ENCODE measurements at regions not wholly inside any gene's neighbourhood (a gene's known extent, or its start where the extent isn't known, plus 50 kb on each side); places are given as distances from the start of the nearest gene placed in this dataset.

DNA sequence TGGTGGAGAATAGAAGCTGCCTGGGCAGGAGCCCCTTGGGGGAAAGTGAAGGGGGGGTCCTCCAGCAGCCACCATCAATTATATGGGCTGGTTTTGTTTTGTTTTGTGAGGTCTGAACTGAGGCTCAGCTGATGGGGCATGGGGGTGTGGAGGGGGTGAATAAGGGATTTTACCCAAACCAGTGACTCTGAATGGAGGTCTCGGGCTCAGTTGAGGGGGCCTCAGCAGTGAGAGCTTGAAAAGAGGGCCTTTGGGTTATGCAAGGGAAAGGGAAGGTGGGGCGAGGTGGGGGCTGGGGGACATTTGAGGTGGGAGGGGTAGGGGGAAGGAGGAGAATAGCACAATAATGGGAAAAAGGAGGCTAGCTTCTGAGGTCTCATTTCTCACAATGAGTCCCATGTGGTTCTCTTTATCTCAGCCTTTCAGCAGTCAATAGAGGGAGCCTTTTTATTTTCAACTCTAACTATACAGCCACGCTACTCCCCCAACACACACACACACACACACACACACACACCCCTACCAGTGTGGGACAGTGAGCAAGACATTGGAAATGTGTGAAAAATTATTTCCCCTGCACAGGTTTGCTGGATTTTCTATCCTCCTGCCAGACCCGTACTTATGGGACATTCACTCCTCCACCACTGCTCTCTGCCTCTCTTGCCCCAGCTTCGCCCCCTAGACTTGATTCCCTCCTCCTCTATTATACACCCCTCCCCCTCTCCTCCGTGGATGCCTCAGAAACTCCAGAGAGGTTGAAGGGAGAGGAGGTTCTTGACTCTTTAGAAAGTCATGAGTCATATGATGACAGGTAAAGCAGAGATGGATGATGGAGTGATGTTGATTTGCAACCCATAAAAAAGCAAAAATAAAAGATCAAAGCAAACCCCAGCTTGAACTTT is 96.0 kb downstream of the GTPBP8 start:
- no peaks in the 10 kb centered on the region for H3K27me3 ChIP-seq (replicated peaks; ENCODE audit: control insufficient read depth, insufficient read depth, low read length)
- DNase-seq (ENCODE audit: extremely low read depth, insufficient read length), result no peak
- no peak overlapping the region for H3K4me3 ChIP-seq (replicated peaks; ENCODE audit: low read depth, low read length)

DNA sequence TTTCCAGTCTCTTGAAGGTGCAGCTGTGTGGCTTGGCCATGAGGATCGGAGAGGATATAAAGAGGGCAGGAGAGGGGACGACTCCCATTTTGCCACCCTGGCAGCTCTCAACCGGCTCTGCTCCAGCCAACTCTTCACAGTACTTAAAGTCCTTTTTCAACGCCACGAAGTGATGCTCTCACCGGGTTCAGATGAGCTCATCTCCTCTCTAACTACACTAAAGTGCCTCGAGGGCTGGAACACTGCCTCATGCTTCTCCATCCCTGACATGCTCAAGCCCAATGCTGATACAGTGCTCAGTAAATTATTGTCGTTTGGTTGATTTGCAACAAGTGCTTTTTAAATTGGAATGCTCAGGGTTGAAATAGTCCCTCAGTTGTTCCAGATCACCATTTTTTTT is 97.8 kb downstream of the GTPBP8 start:
- TF ChIP-seq, protein P1, sequence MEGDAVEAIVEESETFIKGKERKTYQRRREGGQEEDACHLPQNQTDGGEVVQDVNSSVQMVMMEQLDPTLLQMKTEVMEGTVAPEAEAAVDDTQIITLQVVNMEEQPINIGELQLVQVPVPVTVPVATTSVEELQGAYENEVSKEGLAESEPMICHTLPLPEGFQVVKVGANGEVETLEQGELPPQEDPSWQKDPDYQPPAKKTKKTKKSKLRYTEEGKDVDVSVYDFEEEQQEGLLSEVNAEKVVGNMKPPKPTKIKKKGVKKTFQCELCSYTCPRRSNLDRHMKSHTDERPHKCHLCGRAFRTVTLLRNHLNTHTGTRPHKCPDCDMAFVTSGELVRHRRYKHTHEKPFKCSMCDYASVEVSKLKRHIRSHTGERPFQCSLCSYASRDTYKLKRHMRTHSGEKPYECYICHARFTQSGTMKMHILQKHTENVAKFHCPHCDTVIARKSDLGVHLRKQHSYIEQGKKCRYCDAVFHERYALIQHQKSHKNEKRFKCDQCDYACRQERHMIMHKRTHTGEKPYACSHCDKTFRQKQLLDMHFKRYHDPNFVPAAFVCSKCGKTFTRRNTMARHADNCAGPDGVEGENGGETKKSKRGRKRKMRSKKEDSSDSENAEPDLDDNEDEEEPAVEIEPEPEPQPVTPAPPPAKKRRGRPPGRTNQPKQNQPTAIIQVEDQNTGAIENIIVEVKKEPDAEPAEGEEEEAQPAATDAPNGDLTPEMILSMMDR (IDR thresholded peaks at IDR 0.05; ENCODE audit: insufficient read depth, low read length, poor library complexity, severe bottlenecking), result no peak
- no peaks in the 10 kb centered on the region for H3K36me3 ChIP-seq (ENCODE audit: control insufficient read depth, insufficient read depth, low read length)
- no peak for DNase-seq (ENCODE audit: extremely low read depth, insufficient read length)
- no peaks in the 10 kb centered on the region for H3K27me3 ChIP-seq (replicated peaks; ENCODE audit: control insufficient read depth, insufficient read depth, low read length)
- H3K4me3 ChIP-seq (replicated peaks; ENCODE audit: low read depth, low read length), result no peak overlapping the region

More for the DNA sequence above, 96.0 kb downstream of the GTPBP8 start:
- H3K36me3 ChIP-seq (ENCODE audit: control insufficient read depth, insufficient read depth, low read length), result no peaks in the 10 kb centered on the region
- TF ChIP-seq, protein P1 (IDR thresholded peaks at IDR 0.05; ENCODE audit: insufficient read depth, low read length, poor library complexity, severe bottlenecking), result peak; percentile 12

DNA sequence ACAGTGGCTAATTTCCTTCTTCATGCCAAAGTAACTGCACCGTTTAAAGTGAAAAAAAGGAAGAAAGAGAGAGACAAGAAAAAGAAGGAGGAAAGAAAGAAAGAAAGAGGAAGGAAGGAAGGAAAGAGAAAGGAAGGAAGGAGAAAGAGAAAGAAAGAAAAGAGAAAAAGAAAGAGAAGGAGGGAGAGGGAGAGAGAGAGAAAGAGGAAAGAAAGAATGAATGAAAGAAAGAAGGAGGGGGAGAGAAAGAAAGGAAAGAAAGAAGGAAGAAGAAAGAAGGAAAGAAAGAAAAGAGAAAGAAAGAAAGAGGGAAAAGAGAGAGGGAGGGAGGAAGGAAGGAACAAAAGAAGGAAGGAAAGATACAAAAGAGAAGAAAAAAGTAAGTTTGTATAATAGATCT is 100.6 kb downstream of the GTPBP8 start:
- H3K36me3 ChIP-seq (ENCODE audit: control insufficient read depth, insufficient read depth, low read length), result no peaks in the 10 kb centered on the region
- DNase-seq (ENCODE audit: extremely low read depth, insufficient read length), result no peak
- TF ChIP-seq, protein P1 (IDR thresholded peaks at IDR 0.05; ENCODE audit: insufficient read depth, low read length, poor library complexity, severe bottlenecking), result no peak
- no peaks in the 10 kb centered on the region for H3K27me3 ChIP-seq (replicated peaks; ENCODE audit: control insufficient read depth, insufficient read depth, low read length)
- H3K4me3 ChIP-seq (replicated peaks; ENCODE audit: low read depth, low read length), result no peak overlapping the region

DNA sequence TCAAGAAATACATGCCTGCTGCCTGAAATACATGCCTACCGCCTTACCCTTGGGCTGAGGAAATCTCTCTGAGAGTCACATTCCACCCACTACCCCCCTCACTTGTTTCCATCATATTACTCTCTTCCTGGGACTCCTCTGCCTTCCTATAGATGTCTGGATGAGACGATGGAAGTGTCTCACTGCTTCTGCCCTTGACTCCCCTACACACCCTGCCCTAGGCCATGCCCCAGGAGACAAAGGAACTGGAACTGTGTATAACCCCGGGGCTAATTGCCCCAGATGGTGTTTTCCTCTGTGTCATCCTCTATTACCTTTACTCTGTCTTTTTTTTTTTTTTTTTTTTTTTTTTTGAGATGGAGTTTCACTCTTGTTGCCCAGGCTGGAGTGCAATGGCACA is 102.0 kb downstream of the GTPBP8 start:
- Histone ChIP-seq H3K4me3 (replicated peaks; ENCODE audit: low read depth, low read length) (no peak overlapping the region), H3K36me3 (ENCODE audit: control insufficient read depth, insufficient read depth, low read length) (no peaks in the 10 kb centered on the region), H3K27me3 (replicated peaks; ENCODE audit: control insufficient read depth, insufficient read depth, low read length) (no peaks in the 10 kb centered on the region)
- TF ChIP-seq, protein P1 (IDR thresholded peaks at IDR 0.05; ENCODE audit: insufficient read depth, low read length, poor library complexity, severe bottlenecking), result no peak
- no peak for DNase-seq (ENCODE audit: extremely low read depth, insufficient read length)

DNA sequence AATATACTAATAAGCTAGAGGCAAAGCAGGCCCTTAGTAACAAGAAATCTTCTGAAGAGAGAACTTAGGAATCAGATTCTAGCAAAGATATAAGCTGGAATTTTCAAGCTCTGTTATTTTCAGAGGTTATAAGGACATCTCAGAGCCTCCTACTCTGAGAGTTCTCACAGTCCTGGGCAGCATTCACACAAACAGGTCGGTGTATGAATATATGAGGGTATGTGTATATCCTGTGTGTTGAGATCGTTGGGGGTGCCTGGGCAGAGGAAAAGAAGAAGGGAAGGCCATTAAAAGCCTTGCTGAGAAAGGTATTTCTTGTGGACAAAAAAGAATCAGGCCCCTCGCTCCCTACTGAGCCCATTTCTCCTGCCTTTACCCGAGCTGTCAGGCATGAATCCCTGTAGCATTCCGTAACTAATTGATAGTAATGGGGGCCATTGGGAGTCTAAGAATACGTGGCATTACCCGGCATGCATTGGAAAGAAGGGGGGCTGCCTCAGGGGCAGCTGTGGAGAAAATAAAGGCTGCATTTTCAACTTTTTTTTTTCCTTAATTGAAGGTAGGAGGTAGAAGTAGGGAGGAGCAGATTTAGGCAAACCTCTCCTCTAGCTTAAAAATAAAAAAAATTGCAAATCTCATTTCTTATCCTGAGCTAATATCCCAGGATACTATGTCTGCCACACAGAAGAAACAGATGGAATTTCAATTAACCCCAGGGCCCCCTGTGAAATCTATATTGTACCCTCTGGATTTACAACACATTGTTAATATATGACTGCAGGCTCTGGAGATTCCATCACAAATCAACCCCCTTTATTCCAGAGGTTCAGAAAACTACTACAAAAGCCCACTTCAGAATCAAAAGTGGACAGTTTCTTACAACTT is 103.8 kb downstream of the GTPBP8 start:
- Histone ChIP-seq H3K27me3 (replicated peaks; ENCODE audit: control insufficient read depth, insufficient read depth, low read length) (no peaks in the 10 kb centered on the region), H3K36me3 (ENCODE audit: control insufficient read depth, insufficient read depth, low read length) (no peaks in the 10 kb centered on the region), H3K4me3 (replicated peaks; ENCODE audit: low read depth, low read length) (no peak overlapping the region)
- DNase-seq (ENCODE audit: extremely low read depth, insufficient read length), result no peak
- TF ChIP-seq, protein P1 (IDR thresholded peaks at IDR 0.05; ENCODE audit: insufficient read depth, low read length, poor library complexity, severe bottlenecking), result no peak
